ENCODE measurements at regions not wholly inside any gene's neighbourhood (a gene's known extent, or its start where the extent isn't known, plus 50 kb on each side); places are given as distances from the start of the nearest gene placed in this dataset.

DNA sequence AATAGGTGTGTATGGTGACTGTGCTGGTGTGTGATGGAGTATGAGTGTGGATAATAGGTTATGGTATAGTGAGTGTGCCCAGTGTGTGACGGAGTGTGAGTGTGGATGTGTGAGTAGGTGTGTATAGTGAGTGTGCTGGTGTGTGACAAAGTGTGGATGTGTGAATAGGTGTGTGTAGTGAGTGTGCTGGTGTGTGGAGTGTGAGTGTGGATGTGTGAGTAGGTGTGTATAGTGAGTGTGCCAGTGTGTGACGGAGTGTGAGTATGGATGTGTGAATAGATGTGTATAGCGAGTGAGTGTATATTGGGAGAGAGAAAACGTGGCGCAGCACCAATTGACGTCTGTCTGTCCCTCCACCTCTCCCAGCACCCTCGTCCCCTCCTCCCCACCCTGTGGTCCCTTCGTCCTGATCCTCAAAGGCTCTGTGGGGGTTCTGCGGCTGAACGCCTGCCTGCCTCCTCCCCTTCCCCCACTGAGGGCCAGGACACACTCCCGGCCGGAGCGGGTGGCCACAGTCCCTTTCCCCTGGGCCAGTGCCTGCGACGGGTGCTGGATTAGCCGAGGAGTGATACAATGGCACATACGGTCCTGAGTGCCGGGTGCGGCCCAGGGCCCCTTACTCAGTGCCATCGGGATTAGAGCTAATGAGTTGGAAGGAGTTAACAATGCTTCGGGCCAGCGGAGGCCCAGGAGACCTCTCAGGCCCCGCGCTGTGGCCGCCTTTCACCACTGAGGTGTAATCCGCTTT lies 160.0 kb downstream of the MRM1 start:
- ATAC-seq, result no peak

DNA sequence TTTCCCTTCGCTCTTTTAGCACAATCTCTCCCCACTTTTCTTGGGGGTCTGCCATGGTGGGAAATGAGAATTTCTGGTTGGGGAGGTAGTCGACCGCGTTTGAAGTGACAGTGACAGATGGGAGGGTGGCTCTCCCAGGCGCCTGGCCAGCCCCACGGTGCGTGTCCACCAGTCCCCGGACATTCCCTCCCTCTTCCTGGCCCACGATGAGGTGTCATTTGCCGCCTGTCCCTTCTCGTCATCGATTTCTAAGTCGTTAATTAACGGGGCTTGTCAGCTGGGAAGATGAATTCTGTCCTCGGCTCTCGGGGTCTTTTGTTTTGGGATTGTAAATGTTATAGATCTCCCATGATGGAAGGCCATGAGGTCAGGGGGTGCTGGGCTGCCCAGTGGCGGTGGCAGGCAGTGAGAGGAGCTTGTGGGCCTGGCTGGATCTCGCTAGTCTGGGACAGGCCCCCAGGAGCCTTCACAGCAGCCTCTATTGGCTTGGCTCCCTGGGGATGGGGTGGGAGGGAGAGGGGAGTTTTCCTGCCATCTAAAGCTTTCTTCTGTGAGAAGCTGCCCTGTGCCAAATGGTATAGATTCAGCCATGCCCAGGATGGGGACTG lies 164.2 kb downstream of the MRM1 start:
- ATAC-seq, result no peak

DNA sequence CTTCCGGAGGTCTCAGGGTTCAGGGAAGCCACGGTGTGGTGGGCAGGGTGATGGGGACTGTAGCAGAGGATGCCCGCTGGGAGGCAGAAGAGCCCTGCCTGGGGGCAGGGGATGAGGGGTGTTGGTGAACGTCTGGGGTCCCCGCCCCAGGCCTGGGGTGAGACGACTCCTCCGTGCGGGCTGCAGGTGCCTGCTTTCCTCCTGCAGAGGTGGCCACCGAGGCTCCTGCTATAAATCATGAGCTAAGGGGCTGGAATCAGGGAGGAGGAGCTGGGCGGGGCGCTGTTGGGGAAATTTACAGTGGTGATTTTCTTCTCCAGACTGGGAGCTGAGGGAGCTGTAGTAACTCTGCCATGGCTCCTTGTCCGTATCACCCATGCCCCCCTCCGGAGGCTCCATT lies 167.0 kb downstream of the MRM1 start:
- ATAC-seq, result no peak

DNA sequence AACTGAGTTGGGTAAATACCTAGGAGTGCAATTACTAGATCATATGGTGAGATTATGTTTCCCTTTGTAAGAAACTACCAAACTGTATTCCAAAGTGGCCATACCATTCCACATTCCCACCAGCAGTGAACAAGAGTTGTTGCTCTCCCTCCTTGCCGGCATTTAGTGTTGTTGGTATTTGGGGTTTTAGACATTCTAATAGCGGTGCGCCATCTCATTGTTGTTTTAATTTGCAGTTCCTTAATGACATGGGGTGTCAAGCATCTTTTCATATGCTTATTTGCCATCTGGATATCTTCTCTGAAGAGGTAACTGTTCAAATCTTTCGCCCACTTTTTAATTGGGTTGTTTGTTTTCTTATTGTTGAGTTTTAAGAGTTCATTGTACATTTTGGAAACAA lies 164.2 kb upstream of the LHX1 start:
- no peak for ATAC-seq

DNA sequence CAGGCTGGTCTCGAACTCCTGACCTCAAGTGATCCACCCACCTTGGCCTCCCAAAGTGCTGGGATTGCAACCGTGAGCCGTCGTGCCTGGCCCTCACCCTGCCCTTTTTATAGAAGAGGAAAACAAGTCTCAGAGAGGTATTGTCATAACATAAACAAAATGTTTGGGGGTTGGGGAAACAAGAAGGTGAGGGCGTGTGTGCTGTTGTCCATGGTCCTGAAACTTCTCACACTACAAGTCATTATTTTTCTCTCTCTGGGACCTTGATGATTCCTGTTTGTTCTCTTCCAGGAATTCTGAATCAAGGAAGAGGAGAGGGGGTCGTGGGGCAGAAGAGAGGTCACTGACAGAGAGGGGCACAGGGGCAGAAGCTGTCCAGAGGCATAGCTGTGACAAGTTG lies 160.2 kb upstream of the LHX1 start:
- no peak for ATAC-seq

DNA sequence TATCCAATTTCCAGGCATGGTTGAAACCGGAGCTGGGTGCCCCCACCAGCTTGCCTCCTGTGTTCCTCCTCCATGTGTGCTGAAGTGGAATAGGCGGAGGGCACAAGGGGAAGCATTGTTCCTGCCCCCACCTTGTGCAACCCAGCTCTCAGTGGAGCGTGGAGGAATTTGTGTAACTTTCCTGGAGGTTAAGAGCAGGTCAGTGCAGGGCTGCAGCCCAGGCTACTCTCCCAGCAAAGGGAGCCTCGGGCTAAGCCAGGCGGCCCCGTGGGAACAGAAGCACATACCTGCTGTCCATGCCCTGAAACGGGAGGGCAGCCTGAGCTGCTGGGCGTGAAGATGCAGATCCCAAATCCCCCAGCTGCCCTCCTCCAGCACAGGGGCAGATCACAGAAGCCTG lies 158.8 kb upstream of the LHX1 start:
- no peak for ATAC-seq

DNA sequence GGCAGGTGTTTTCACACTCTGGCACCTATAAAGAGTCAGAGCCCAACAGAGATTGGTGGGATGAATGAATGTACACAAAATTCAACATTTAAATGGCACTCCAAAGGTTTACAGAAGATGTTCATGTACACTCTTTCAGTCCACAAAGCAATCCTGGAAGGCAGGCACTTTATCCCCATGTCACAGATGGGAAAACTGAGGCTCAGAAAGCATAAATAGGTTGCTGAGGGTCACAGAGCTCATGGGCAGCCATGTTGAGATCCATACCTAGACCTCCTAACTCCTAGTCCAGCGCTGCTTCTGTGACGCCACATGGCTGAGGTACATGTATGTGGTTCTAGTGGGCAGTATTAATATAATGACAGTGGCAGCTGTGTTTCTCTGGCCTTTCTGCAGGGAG lies 157.7 kb upstream of the LHX1 start:
- no peak for ATAC-seq

DNA sequence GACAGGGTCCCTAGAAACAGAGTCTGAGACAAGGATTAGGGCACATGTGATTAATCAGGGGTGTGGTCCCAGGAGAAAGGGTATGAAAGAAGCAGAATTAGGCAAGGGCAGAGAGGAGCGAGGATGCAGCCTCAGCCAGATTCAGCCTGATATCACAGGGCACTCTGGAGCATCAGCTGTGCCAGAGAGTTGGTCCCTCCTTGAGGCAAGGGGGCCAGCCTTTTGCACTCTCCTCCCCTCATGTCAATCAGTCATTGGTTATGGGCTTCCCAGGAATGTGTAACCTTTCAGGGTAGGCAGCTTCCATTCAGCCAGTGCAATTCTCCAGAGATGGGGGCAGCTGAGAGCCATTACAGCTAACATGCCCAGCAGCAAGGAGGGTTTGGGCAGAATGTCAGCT lies 152.6 kb upstream of the LHX1 start:
- no peak for ATAC-seq

DNA sequence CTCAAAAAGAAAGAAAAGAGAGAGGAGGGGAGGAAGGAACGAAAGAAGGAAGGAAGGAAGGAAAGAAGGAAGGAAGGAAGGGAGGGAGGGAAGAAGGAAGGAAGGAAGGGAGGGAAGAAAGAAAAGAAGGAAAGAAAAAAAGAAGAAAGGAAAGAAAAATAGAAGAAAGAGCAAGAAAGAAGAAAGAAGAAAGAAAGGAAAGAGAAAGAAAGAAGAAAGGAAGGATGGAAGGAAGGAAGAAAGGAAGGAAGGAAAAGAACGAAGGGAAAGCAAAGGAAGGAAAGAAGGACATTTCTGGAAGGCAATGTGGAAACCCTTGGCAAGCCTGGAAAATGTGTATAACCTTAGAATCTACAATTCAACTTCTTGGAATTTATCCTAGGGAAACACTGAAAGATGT lies 150.4 kb upstream of the LHX1 start:
- ATAC-seq, result no peak

DNA sequence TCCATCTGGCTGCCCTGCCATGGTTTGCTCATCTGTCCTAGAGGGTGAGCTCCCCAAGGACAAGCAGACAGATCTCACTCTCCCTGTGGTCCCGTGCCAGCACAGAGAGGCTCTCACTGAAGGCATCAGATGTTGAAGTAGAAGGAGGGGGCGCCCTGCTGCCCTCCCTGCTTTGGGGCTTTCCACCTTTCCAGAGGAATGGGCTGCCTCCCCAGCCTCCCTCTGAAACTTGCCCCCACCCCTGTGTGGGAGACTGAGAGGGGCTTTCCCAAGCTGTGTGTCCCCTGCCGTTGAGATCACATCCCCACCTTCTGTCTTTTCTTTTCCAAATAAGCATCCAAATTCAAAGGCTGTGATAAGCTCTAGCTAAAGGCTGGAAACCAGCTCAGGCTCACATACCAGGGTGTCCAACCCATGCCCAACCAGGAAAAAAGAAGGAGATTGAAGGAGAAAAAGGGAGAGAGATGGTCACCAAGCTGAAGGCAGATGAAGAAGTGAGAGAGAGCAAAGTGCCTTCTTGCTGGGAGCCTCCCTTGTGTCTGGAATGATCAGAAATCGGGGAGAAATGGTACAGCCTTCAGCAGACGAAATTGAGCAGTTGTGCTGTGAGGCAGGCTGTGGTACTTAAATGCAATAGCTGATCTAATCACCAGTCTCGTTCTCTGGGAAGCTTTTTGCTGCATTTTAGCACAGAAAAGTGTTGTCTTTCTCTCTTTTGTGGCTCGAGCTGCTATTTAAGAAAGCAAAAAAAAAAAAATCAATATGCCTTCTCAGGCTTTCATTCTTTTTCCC lies 145.9 kb upstream of the LHX1 start:
- no peak for ATAC-seq

DNA sequence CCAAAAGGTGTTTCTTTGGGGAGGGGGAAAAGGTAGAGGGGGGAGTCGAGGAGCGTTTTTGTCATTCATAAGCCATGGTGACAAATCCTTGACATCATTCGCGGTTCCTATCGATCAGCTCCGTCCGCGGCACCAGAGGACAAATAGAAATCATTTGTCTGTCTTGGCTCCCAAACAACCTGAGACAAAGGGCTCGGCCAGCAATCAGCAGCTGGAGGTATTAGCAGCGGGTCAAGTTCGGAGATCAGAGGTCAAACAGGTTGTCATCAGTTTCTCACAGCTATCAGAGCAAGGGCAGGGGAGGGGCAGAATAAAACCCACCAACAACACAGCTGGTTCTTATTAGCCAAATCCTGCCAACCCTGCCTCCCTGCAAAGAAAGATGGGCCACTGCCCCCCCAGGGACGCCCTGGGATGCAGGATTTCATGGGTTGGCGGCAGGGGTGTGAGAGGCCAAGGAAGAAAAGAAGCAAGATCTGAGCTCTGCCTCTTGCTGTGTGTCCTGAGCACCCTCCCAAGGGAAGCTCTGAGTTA lies 145.3 kb upstream of the LHX1 start:
- ATAC-seq, result no peak

DNA sequence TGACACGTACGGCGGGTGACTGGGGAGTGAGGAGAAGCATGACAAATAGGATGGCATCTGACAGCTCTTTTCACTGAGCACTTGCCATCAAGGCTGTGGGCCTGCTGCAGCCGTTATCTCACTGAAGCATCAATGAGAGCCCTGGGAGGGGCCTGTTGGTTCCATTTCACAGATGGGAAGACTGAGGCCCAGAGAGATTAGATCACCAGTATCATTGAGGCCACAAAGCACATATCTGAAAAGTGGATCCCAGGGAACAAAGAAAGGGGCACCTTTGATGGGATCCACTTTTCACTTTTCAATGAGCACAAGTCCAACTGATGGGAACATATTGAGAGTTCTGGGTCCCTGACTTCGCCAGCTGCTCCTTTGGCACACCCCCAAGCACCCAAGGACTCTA lies 144.4 kb upstream of the LHX1 start:
- no peak for ATAC-seq

DNA sequence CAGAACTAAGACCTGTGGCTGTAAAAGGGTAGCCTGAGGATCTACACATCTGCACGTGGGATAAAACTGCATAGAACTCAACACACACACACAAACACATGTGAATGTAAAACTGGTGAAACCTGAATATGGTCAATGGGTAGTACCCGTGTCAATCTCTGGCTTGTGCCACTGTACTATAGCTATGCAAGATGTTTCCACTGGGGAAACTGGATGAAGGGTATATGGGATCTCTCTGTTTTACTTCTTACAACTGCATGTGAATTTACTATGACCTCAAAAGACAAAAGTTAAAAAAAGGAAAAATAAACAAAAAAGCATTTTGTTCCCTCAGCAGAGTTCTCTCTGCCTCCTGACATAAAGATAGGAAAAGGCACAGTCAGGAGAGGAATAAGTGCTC lies 143.3 kb upstream of the LHX1 start:
- no peak for ATAC-seq

DNA sequence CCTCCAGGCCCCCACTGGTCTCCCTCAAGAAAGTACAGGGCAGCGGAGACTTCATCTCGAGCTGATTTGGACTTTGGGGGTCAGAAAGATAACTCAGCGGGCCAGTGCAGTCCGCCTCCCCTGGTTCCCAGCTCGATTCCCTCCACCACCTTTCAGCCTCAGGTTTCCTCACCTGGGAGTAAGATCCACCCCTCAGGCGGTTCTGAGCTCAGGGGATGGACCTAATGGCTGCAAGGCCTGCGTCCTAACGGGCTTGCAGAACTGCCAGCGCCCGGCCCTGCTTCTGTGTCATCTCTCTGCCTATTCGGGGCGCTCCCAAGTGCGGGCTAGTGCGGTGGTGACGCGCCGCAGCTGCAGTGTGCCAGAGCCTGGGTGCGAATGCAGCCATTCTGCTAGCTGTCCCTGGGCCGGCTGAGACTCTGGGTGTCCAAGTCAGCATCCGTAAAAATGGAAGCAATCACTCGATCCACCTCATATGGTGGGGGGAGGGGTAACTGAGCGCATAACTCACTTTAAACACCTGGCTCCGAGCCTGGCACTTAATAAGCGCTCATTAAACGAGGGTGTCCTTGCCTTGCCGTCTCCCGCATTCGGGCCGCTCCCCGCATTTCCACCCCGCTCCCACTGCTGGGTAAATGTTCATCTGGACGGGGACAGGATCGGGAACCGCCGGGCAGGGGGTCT lies 129.6 kb upstream of the LHX1 start:
- no peak for ATAC-seq

DNA sequence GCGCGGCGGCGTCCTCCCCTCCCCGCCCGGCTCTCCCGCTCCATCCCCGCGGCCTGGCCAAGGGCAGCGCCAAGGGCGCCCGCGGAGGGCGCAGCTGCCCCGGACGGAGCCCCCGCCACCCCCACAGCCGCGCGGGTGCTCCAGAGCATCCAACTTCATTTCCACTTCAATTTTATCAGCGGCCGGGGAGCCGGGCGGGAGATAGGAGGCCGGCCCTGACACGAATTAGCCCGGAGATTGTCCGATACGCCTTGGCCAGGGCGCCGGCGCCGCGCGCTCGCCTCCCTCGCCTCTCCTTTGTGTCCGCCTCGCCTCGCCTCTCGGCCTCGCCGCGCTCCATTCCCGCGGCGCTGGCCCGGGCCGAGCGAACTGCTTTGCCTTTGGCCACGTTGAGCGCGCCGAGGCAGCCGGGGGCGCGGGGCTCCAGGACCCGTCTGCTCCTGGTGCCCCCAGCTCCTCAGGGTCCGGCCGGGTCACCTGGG lies 129.1 kb upstream of the LHX1 start:
- ATAC-seq, result no peak

DNA sequence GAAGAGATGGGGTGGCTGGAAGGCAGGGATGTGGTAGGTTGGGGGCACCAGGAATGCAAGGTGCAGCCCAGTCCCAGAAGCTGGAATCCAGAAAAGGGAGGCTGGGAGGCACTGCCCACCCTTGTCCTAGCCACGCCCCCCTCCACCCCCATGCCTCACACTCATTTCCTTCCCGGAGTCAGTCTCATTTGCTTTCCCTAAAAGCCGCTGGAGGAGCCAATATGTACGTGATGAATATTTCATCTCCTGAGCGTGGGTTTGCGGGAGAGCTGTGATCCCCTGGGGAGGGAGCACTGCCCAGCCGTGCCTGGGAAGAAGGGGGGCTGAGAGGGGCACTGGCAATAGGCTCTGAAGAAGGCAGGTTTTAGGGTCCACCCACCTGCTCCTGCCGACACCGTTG lies 124.5 kb upstream of the LHX1 start:
- ATAC-seq, result no peak

DNA sequence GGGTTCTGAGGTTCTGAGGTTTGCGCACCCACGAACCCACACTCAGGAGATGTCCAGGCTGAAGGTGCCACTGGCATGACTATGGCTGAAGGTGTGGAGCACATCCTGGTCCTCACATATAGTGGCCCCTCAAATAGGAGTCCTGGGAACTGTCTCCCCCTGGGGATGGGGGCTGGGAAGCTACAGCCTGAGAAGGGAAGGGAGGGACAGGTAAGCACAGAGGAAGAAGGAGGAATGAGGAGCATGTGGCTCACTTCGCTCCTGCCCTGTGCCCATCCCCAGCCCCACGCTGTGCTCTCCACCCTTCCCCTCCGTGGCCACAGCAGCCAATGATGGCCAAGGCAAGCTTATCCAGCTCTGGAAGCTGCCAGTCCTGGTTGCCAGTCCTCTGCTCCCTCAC lies 123.9 kb upstream of the LHX1 start:
- ATAC-seq, result no peak

DNA sequence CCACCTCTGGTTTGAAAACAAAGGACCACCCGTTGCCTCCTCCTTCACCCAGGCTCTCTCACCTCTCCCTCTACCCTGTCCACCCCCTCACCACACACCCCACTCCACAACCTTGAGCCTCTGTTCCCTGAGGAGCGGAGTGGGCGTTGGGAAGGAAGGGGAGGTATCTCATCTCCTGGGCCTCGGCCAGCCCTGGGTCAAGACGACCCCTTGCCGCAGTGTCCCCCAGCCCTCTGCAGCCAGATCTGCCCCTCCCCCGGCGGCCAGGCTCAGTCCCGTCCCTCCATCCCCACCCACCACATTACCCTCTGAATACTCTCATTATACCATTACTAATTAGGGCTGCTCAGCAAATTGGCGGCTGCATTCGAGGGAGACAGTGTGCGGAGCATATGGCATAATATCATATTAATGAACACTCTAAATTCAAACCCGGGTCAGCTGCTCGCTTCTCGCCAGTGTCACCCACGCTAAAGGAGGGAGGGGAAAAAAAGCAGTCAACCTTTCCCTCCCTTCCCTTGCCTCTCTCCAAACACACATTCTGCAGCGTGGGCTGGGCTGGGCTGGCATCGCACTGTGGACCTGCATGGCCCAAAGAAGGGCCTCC lies 123.2 kb upstream of the LHX1 start:
- no peak for ATAC-seq

DNA sequence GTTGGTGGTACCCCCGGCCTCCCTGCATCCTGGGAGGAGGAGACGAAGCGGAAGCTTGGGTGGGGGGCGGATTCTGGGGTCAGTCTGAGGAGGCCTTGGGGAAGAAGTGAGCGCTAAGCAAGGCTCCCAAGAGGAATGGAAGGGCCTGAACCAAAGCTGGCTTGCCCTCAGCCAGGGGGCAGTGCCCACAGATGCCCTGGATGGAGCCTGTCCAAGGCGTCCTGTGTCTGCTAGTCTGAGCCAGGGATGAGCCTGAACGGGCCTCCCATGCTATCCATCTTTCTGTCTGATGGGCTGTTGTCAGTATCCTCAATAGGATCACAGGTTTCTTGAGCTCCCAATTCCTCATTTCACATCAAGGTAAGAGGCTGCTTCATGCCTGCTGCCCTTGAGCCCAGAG lies 122.3 kb upstream of the LHX1 start:
- ATAC-seq, result no peak

DNA sequence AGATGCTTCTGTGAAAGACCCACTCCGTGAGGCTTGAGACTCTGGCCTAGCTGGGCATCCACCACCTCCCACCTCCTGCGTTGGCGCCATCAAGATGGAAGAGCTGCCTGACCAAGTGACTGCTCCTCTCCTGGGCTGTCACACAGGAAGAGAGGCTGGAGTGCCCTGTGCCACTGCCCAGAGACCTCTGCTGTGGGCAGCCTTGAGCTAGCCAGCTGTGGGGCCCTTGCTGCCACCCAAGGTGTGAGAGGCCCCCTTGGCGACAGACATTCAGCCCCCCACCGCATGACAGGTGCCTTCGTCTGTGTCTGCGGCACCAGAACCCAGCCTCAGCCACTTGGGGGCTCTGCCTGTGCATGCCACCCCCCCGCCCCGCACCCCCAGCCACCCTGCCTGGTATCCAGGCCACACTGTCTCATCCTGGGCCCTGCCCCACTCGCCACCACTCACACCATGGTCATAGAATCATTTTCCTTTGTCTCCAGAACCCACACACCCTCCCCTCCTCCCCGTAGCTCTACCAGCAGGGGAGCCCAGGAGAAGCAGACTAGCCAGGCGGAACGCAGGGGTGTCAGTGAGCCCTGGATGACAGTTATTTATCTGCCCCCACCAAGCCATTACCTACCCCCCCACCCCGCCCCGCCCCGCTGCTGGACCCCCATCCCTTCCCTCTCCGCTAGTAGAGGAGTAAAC lies 120.9 kb upstream of the LHX1 start:
- ATAC-seq, result no peak

DNA sequence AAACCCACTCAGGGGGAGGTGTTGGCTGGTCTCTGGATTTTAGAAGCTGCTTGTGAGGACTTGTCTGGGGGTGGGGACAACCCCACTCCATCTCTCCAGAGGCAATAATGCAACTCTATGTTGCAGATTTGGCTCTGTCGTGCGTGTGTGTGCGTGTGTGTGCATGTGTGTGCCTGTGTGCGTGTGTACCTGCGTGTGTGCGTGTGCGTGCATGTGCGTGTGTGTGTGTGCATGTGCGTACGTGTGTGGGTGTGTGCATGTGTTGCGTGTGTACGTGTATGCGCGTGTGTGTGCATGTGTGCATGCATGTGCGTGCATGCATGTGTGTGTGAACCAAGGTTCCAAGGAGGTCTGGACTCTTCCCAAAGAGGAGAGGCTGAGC lies 120.4 kb upstream of the LHX1 start:
- no peak for ATAC-seq

DNA sequence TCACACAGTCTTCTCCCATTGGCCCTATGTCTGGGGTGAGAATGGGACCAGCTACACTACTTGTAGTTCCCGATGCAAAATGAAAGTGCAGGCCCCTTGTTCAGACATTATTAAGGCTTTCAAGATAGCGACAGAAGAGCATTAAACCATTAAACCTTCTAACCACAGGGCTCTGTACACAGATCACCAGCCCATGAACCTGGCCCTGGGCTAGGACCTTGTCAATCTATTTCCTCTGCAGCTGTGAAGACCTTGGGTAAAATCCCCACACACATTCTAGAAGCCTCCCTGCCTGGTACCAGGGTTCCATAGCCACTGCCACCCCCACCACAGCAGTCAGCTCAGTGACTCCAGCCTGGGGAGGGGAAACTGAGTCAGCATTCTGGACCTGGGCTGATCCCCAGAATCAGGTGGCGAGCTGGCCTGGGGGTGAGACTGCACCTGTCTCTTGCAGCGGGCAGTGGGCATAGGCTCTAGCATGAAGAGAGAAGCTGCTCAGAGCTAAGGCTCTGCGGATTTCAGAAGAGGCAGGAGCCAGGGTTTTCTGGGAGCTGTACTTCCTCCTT lies 119.7 kb upstream of the LHX1 start:
- no peak for ATAC-seq
